Activated T-cell treated with anti-CD3 and anti-CD28 coated beads, Interleukin-2, amount 50 U/mL, for 48 hours (primary cell): ENCODE measurements at regions not wholly inside any gene's neighbourhood (a gene's known extent, or its start where the extent isn't known, plus 50 kb on each side); places are given as distances from the start of the nearest gene placed in this dataset.

Source experiments
- DNase-seq, 2 experiments: peaks; one replicate each; pipeline ENCODE4 v3.0.0-alpha.2; 2020

DNA sequence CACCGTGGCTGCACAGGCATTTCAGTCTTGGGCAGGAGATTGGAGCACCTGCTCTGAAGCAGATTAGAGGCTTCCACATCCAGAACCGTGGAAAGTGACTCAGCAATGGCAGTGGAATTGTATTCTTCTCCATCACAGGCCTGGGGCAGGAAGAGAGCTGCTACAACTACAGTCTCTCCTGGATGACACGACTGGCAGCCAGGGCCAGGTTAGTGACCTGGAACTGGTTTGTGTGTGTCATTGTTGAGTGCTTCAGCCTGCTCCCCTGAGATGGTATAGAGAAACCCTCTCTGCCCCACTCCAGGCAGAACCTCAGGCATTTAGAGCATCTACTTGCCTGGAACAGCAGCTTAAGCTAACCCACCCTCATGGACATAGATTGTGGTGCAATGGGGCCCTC, 596.5 kb upstream of the INTU start:
- no peak for DNase-seq

DNA sequence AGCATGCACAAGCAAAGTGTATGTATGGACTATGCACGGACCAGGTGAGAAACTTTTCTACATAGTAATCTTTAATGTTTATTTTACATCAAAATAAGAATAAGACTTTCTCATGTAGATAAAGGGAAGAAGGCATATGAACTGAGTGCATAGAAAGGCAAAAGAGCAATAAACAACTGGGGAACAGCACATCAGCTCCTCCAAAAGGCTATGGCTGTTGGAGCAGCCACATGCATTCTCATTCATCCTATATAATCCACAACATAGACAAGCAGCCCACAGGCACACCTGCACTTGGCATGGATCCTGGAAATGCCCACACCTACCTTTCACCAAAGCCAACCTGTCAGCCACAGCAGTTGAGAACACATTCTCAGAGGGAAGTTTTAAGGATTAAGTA, 586.9 kb upstream of the INTU start:
- no peak for DNase-seq

- DNase-seq, result no peak
Observed at GRCh38 chr4:127047930-127048329, 584.8 kb upstream of the INTU start.

DNA sequence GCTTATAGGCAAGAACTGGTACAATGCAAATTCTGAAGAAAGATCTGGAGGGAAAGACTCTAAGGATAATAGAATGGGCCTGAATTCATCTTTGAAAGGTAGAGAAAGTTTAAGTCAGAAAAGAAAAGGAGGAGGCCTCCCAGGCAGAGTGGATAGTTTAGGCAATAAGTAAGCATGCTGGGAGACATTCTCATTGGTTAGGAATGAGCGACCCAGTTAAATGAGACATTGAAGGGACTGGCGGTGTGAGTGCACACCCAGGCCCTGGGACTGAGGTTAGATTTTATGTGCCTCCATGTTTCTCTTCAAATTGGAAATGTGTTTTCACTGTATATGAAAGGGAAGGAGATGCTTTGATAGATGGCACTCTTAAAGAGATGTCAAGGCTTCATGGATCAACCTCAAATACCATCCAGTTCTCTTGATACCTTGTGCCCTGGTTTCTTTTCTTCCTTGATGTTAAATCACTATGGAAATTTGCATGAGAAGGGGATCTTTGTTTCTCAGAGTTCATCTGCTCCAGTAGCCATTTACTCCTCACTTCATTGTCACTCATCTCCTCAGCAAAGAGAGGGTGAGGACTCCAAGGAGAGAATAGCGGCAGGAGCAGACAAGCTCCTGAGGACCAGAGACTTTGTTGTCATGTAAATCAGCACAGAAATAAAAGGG, 584.2 kb upstream of the INTU start:
- DNase-seq, result no peak

DNA sequence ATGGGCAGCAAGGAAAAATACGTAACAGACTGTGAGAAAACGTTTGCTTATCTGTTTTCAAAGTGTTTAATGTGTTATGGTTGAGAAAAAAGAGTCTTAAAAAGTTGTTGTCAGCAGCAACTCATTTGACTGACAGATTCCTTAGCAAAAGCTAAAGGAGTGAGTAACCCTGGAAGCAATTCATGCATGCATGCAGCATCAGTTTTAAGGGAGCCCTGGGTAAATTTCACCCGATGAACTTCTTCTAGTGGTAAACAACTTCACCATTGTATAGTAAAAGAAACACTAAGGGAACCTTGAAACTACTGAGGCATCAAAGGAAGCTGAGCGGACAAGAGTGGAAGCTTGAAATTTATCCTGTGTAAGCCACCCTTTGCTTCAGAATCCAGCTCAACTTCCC, 583.2 kb upstream of the INTU start:
- no peak for DNase-seq

DNA sequence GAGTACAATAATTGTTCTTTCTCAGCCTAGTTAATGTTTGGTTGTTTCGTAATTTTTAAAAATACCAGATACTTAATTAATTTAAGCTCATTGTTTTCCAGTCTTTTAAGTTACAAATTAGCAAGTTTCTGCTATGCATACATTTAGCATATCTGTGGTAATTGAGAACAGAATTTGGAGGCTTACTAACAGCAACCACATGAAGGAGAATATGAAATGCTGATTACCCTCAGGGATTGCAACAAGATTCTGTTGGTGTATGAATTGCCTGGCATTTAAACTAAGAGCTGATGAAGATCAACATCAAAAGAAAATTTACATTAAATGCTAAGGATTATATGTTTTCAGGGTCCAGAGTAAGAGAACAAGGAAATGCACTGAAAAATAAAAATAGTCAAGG, 580.0 kb upstream of the INTU start:
- no peak for DNase-seq

DNA sequence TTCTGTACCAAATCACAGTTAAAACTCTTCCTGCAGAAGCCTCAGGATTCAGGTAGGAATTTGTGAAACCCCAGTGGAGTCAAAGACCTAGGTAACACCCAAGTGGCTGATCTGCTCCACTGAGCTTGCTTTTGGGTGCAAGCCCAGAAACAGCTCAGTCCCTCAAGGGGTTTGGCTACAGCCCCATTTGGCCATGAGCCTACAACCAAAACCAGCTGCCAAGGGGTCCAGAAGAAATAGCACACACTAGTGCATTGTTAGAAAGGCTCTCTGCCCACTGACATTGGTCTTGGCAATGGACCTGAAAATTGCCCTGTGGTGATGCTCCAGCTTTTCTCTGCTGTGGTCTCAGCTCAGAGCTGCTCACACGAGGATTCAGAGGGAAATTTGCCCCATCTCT, 577.4 kb upstream of the INTU start:
- no peak for DNase-seq

GRCh38 chr4:127069675-127070074, 563.1 kb upstream of the INTU start:
- DNase-seq, result no peak

- DNase-seq, result no peak
Observed at GRCh38 chr4:127071443-127071842, 561.3 kb upstream of the INTU start.

DNA sequence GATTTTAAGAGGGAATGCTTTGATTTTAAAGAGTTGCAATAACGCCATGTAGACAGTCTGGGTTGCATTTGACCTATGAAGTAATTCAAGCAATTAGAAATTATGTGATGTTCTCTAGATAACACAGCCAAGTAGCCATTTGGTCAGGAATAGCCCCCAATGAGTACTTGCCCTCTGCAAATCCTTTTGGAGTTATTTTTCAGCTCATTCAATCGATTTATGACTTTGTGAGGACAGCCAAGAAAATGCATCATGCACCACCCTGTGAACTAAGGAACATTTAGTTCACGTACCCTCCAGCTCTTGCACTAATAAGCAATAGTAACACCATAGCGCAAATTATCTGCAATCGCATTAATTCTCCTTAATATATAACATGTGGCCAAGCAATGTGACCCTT, 552.6 kb upstream of the INTU start:
- no peak for DNase-seq

GRCh38 chr4:127081041-127081440, 551.7 kb upstream of the INTU start:
- DNase-seq, result no peak

DNA sequence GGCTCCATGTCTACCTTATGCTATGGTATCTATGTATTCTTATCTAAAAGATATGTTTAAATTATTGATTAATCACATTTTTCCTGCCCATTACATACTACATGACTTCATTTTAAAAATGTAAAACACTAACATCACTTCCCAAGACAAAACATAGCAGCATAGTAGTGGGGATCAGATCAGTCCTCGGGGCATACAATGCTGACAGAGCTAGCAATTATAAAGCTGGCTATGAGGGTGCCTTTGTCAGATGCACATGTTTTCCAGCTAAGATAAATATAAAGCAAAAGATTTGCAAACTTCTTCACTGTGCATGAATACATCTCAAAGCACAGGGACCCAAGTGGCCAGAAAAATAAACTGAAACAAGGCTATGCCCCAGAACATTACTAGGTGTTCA, 549.8 kb upstream of the INTU start:
- DNase-seq, result no peak

DNA sequence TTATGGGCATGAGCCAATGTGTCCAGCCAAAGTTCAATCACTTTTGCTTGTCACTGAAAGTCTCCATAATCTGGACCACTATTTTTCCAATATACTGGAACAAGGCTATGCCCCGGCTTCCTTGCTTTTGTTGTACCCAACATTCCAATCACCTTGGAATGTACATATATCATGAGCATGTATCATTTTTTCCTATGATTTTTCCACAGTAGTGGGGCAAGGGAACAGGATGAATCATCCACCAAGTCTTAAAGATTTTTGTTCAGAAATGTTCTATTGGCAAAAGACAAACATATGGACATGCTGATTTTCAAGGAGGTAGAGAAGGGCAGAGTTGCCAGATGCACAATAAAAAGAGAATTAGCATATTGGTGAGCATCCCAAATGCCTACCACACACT, 548.1 kb upstream of the INTU start:
- DNase-seq, result no peak

GRCh38 chr4:127097061-127097460, 535.7 kb upstream of the INTU start:
- DNase-seq, result no peak

DNA sequence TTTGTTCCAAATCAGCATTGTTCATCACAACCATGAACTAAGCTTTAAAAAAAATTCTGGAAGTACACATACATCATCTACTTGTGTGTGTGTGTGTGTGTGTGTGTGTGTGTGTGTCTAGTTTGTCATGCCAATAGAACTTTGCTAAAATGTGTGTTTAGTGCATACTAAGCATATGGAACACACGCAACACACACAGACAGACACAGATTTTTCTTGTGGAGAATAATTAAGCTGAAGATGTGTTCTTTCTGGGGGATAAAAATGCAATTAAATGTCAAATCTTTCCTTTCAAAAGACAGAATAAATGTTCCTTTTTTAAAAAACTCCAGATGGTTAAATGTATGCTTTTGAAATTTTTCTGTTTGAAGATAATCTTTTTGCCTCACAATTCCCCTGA, 530.4 kb upstream of the INTU start:
- no peak for DNase-seq

GRCh38 chr4:127103681-127104115, 529.1 kb upstream of the INTU start:
- no peak for DNase-seq

DNA sequence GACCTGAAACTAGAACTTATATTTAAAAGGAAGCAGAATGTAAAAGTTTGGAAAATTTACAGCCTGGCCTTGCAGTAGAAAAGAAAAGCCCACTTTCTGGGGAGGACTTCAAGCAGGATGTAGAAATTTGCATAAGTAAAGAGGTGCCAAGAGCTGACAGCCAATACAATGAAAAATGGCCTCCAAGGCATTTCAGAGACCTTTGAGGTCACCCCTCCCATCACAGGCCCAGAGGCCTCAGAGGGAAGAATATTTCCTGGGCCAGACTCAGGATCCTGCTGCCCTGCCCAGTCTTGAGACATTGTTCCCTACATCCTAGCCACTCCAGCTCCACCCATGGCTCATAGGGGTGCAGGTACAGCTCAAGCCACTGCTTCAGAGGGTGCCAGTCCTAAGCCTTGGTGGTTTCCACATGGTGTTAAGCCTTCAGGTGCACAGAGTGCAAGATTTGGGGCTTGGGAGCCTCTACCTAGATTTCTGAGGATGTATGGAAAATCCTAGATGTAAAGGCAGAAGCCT, 518.9 kb upstream of the INTU start:
- DNase-seq, result no peak

GRCh38 chr4:127118681-127119080, 514.1 kb upstream of the INTU start:
- no peak for DNase-seq

DNA sequence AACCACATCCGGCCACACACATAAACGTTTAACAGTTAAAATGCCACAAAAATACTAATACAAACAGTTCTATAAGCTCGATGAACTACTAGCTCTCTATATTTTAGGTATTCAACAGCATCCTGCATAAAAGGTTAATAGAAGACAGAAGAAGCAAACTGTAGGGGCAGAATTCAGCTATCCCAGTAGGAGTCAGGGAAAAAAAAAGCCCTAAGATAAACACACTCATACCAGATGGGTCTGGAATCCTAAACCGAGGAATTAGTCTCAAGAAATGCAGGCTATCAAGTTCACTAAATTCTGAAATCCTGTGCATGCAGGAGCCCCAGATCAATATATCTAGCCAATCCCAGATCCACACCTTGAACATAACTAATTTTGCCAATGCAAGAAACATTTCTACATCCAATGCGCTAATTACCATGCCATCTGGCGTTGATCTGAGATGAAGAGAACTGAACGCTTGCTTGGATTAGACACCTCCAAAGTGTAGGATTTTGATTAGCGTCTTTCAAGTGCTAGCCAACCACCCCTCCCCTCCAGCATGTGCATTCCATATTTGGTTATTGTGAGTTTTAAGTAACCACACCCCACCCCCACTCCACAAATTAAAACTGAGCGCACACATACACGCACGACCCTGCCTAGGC, 512.2 kb upstream of the INTU start:
- DNase-seq, result no peak

GRCh38 chr4:127124919-127125318, 507.8 kb upstream of the INTU start:
- no peak for DNase-seq

DNA sequence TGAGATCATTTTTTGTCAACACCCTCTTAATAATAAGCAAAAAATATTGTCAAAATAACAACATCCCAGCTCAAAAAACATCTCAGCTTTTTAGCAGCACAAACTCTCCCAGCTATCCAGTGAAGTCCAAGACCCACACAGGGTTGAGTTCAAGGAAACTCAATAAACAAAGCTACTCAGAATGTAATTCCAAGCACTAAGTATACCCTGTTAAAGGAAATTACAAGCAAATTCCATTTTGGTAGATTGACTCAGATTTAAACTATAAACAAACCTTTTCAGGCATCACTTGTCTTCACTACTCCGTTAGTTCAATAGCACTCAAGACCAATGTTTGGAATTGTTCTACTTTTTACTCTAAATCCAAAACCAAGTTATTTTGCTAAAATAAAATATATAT, 506.0 kb upstream of the INTU start:
- no peak for DNase-seq

- no peak for DNase-seq
Observed at GRCh38 chr4:127131527-127131926, 501.2 kb upstream of the INTU start.

GRCh38 chr4:127134490-127134889, 498.3 kb upstream of the INTU start:
- DNase-seq, result no peak

- no peak for DNase-seq
Observed at GRCh38 chr4:127138586-127138985, 494.2 kb upstream of the INTU start.

GRCh38 chr4:127139788-127140286, 492.9 kb upstream of the INTU start:
- no peak for DNase-seq
